ENCODE measurements at regions not wholly inside any gene's neighbourhood (a gene's known extent, or its start where the extent isn't known, plus 50 kb on each side); places are given as distances from the start of the nearest gene placed in this dataset.
"Not testable (repeated sequence)": the region's sequence is repeated elsewhere in the genome, so short reads cannot be mapped to it uniquely, and the experiment has no call there.

DNA sequence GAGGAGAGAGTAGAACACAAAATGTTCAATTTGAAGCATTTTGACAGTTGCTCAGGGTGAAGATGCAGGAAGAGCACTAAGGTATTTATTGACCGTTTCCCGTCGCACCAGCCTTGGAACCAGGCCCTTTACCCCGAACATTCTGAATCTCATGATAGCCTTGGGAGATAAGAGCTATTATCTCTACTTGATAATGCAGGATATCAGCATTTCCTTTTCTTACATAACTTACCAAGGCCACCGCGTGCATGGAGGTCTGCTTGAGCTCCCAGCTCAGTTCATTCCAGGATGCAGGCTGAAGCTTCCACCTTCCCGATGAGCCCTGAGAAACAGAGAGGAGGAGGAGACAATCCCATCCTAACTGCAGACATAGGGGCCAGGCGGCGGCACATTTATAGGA, 324.2 kb upstream of the COBL start:
- DNase-seq = no peak

DNA sequence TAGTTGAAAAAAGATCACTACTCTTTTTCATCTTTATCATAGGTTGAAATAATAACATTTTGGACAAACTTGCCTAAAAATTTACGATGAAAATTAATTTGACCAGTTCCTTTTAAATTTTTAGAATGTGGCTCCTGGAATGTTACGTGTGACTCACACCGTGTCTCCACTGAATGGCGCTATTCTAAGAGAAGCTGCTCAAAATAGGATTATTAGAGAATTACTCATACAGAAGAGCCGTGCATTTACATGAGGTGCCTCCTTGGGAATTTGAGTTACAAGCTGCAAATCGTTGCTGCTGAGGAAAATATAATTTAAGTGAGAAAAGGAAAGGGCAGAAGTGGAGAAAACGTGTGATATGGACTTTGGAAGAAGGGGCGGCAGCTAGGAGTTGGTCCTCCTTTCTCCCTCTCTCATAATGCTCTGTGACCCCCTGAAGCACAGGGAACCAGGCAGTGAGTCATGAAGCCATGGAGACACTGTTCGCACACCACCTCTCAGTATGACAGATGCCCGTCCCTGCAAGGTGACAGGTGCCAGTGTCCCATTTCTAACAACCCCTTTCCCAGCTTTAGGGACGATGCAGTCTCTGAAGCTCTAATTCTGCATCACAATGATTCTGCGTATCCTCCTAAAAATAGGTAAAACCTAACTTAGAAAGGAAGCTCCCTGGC, 323.2 kb upstream of the COBL start:
- DNase-seq = no peak

DNA sequence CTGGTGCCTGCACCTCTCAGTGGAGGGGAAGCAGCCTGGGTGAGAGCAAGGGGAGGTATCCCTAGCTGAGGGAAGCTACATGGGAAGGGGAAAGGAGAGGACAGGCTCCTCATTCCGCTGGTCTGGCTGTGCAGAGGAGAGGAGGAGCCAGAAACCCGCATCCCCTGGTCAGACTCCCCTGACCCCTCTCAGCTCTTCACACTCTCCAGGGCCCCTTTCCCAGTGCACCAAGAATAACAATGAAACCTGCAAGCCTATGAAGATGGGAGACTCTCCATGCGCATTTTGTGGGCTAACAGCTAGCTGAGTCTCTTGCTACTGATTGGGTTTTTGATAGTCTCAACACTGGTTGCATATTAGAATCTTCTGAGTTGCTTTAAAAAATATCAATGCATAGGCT, 319.9 kb upstream of the COBL start:
- DNase-seq = no peak

DNA sequence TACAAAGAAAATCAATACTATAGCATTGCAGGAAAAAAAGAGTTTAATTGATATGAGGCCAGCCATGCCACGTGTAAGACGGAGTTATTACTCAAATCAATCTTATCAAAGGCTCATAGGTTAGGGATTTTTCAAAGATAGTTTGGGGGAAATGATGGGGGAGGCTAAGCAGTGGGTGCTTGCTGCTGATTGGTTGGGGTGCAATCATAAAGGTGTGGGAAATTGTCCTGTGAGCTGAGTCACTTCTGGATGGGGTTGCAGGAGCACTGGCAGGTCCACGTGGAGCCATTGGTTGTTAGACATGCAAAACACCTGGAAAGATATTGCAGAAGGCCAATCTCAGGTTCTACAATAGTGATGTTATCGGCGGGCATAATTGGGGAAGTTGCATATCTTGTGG, 319.2 kb upstream of the COBL start:
- DNase-seq = no peak

DNA sequence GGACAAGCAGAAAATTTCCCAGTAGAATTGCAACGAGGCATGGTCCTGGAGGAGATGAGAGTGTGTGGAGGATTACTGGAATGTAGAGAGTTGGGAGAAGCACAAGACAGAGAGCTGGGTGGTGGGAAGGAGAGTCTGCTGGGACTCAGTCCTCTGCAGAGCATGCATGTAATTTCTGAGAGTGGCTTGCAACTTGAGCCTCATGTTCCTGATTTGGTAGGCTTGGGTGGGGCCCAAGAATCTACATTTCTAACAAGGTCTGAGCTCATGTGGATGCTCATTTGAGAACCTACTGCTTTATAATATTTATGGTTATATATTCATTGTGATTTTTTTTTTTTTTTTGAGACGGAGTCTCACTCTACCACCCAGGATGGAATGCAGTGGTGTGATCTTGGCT, 317.9 kb upstream of the COBL start:
- DNase-seq = no peak

DNA sequence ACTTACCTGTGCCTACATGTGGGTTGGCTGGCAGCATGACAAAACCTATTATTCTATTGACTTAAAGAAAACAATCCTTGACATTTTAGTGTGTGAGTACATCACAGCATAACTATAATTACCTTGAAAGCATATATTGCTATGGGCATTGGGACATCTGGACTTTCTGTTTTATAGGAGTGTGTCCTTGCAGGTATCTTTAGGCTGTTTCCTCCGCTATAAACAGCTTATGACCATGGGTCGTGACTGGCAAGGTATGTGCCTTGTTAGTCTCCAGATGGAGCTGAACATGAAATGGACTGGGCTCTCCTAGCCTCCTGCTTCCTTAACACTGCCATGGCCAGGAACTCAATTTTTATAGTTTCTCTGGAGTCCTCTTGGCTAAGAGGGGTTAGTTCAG, 317.4 kb upstream of the COBL start:
- DNase-seq = no peak

DNA sequence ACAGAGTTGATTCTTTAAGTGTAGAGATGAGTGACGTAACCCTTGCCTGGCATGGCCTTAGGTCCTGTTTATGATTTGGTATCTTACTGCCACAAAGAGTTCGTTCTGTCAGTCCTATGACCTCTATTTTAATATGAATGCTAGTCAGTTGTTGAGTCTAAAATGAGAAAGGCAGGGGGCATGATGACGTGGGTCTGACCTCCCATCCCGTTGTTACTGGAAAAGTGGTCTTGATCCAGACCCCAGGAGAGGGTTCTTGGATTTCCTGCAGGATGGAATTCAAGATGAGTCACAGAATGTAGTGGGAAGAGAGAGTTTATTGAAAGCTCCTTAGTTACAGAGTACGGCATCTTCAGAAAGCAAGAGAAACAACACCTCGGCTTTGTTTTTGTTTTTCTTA, 317.0 kb upstream of the COBL start:
- no peak for DNase-seq

DNA sequence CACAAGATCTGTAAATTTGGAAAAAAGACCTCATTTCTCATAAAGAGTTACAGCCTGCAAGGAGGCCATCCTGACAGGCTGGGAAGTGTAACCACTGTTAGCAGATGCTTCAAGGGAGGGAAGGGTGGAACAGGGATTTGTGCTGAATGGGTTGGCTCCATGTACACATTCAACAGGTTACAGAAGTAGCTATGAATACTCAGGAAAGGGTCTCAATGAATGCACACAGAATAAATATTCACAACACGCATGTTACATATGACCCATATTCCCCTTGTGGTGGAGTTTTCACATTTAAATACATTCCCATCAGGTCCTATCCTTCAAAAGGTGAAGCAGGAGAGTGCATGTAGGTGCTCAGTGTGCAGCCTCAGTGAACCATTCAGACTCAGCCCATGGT, 316.4 kb upstream of the COBL start:
- no peak for DNase-seq

DNA sequence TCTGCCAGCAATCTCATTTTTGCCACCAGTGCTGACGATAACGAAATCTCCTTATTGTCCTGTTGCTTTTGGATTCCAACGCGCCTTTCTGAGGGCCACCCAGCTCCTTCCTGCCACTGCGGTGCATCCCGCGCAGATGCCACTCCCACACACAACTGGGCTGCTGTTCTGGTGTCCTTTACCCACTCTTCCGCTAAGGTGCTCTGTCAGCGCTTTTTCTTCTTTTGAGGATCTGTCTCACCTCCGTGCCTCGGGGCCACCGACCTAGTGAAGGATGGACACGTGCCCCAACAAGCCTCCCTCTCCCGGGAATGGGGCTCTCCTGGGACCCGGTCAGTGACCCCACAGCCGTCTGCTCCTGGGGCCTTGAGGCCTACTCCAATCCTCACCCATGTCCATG, 314.3 kb upstream of the COBL start:
- no peak for DNase-seq

DNA sequence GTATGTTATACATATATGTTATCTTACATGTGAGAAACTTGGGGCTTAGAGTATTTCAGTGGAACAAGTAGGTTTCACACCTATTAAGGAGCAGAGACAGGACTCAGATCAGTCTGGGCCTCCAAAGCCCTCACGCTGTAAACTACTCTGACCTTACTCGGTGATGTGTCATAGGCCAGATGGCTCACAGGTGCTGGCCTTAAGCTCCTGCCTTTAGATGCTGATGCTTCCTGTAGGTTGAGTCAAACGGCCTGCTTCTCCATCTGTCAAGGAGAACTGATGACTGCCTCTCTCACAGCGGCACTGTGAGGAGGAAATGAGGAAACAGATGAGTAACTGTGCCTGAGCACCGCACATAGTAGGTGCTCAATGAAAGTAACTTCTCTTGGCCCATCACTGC, 312.6 kb upstream of the COBL start:
- DNase-seq = no peak

DNA sequence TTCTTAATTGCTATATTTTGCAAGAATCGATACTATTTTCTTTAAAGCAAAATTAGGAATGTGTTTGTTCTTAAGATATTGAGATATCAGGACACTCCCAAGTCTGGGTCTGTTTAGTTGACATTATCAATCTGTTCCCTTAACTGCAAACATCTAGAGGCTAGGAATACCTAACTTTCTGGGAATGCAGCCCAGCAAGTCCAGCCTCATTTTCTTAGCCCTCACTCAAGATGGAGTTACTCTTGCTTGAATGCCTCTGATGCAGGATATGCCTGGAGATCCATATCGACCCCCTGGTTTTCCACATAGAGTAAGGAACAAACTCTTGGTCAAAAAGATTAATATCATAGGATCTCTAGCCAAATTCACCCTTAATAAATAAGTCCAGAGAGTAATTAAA, 305.3 kb upstream of the COBL start:
- no peak for DNase-seq

DNA sequence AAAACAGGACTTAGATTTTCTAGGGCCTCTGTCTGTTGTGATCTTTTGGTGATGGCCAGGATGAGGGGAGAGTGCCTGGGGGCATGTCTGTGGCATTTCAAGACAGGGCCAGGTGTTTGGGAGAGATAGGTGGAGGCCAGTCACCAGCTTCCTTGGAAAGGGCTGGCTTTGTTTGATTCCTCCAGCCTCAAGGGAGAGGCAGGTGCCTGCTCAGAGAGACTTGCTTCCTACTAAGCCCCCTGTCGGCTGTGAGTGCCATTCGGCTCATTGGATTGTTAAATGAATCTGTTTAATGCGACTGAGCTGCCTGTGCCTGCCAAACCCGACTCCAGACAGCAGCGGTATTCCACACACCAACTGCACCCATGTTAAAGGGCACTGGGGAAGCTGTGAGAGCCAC, 304.1 kb upstream of the COBL start:
- DNase-seq = no peak

DNA sequence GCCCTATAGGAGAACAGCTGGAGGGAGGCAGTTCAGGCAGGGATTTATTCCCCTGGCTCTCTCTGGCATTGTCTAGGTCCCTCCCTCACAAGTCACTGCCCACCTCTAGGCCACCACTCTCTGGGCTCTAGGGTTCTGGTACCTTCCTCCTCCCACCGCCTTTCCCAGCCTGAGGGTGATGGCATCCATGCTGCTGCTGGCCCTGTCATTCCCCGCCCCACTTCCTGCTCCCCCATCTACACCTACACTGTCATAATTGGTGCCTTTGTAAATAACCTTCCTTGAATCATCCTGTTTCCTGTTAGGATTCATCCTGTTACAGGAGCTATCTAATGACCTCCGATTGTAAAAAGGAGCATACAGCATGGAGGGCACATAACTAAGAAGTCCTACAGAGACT, 303.3 kb upstream of the COBL start:
- DNase-seq = no peak

DNA sequence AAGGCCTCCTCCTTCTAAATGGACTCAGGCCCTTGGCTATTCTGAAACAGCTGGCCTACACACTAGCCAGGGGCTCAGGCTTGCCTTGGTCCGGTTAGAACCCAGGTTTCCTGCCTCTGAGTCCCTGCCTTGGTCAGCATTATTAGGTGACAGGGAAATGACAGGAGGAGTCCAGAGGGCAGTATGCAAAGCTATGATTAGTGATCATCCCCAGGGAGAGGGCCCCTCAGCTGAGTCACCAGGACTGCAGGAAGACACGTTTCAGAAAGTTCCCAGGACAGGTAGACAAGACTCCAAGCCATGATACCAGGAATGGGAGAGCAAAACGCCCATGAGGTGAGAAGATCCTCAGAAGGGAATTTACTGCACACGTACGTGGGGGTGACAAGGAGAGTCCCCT, 301.1 kb upstream of the COBL start:
- no peak for DNase-seq

DNA sequence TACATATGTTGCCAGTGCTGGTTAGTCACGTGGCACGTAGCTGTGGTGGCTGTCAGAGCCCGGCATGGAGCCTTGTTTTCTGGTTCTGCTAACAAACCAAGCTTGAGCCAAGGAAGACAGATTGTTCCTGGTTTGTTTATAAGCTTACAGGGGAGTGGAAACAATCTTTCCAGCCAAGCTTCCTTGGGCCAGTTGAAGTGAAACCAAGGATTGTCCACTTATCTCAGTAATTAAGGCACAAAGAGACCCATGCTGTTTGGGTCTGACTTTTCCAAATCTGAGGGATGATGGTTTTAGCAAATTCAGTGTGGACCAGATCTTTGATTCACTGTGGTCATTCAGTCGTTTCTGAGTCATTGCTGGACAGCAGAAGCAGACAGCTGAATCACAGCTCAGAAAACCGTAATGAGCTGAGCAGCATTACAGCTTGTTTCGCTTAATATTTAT, 297.3 kb upstream of the COBL start:
- no peak for DNase-seq

DNA sequence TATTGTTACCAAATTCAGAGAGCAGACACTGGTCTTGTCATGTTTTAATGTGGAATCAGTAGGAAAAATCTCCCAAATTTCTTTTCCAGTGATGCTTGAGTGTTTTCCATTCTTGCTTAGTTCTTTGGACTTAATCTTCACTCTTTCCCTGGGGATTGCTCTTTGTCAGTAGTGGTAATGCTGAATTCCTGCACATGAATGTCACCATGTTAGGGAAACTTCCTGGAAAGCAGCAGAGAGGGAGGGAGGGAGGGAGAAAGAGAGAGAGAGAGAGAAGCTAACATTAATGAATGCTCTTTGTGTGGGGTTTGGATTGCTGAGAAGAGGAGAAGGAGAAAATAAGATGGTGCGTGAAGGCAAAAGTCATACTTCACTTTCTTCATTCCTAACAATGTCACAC, 295.3 kb upstream of the COBL start:
- DNase-seq = no peak

DNA sequence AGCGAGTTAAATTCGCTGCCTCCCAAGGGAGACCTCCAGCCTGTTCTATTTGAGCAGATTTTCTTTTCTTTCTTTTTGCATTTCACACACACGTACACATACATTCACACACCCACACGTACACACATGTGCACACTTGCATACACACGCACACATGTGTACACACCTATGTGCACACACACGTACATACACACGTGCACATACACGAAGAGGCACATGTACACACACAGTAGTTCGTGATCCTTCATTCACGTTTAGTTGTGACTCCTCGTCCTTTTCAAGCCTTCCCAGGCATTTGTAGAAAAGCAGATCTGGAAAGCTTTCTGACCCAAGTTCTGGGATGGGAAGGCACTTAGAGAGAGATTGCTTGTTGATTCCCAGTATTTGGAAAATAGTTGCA, 290.8 kb upstream of the COBL start:
- DNase-seq = no peak

DNA sequence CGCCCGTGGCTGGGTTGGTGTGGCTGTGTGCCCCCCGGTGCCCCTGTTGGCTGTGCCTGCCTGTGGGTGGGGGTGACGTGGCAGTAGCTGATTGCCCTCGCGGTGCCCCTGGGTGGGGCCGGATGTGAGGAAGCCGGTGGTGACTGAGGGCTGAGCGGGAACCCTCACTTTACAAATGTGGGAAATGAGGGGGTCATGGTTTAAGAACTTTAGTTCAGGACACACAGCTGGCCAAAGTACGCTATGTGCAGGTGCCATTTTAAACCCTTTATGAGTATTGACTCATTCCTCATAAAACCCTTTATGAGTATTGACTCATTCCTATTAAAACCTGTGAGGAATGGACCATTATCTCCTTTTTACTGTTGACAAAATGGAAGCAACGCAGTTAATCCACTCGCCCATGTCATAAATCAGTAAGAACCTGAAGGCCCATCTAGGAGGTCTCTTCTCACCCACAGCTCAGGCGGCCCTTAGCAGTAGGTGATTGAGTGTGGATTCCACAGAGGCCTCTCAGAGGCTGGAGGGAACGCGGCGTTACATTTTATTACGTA, 290.1 kb upstream of the COBL start:
- DNase-seq = no peak

DNA sequence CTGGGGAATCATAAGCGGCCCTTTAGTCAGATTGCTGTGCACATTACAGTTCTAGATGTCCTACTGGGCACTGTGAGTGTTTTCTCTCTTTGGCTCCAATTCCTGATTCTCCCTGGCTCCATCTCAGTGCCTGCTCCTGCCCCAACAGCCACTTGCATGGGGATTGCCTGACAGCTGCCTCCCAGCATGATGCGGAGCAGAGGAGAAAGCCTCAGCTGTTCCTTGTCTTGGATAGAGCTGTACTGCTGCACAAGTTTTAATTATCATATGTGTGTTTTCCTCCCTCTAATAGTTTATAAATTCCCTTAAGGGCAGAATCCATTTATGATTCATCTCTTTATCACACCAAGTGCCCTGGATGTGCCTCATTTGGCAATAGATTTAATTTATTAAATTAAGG, 285.8 kb upstream of the COBL start:
- DNase-seq = no peak

DNA sequence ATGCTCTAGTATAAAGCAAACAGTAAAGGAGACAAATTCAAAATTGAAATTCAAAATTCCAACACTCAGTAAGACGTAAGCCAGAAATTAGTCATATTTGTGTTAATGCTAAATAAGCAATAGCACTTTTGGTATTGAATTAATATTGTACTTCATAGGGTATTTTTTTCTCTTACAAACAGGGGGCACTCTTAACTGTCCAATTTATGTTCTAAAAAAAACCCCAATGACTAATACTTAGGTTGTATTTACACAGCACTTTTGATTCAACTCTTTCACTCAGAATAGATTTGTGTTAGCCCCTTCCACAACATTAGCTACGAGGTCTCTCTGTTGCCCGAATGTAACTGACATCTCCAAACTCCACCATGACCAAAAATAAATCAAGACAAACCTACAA, 284.9 kb upstream of the COBL start:
- DNase-seq = no peak

DNA sequence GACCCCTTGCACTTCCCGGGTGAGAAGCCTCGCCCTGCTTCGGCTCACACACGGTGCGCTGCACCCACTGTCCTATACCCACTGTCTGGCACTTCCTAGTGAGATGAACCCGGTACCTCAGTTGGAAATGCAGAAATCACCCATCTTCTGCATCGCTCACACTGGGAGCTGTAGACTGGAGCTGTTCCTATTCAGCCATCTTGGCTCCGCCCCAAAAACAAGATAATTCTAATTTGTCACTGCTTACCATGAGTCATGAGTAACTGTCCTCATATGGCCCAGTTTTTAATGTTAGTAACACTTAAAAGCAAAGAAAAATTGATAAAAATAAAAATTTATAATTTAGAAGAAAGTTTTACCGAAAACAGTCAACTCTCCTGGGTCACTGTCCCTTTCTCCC, 283.3 kb upstream of the COBL start:
- not testable (repeated sequence) for DNase-seq

DNA sequence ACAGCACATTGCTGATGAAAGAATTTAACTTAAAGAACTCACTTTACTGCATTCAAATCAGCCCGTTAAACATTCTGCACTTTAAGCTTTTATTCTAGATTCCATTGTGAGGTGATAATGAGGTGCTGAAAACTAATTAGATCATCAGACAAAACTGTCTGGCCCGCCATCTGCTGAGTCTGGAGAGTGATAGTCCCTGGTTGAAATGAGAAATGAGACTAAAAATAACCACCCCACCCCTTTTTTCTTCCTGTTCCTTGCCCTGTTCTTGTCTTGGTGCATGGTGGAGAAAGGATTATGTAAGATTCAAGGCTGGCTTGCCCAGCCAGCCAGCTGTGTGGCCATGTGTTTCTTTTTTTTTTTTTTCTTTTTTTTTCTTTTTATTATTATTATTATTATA, 277.0 kb upstream of the COBL start:
- DNase-seq = no peak

DNA sequence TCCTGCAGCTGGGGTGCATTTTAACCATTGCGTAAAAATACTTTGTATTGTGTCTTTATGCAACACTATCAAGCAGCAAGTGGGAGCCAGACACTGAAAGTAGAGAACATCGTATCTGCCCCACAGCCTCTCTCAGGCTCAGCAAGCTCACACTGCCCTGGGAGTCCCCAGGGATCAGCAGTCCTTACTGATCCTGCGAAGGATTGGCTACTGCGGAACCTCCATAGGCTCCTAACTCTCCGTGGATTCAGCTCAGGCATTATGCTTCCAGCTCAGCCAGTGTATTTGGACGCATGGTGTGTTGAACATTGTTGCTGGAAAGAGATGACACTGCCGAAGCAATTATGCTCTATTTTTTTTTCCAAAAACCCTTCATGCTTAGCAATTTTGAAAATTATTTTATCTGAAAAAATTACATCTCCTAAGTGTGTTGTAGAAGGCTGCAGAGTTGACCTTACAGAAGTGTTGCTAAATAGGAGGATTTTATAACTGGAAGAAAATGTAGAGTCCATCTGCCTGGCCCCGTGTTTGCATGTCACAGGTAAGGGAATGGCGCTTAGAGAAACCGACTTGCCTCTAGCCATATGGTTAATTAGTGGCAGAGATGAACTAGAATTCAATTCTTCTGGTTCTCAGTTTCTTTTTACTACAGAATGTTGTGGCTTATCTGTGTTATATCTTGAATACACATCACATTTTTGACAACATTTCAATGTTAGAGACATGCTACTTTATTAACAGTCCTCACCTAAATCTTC, 276.4 kb upstream of the COBL start:
- no peak for DNase-seq

DNA sequence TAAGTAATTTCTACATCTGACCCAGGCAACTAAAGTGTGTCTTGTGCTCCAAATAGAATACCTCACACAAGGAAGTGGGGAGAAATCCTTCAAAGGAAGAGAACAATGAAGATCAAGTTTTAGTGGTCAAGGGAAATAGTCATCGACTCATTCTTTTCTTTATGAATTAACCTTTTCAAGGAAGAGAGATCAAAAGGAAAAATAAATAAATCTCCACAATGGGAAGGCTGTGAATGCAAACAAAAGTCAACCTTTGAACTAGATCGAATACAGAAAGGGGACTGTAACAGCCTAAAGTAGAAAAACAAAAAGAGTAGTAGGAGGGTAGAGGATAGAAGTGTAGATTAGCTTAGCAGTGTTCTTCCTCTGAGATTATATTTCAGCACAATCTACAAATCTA, 274.6 kb upstream of the COBL start:
- DNase-seq = no peak

DNA sequence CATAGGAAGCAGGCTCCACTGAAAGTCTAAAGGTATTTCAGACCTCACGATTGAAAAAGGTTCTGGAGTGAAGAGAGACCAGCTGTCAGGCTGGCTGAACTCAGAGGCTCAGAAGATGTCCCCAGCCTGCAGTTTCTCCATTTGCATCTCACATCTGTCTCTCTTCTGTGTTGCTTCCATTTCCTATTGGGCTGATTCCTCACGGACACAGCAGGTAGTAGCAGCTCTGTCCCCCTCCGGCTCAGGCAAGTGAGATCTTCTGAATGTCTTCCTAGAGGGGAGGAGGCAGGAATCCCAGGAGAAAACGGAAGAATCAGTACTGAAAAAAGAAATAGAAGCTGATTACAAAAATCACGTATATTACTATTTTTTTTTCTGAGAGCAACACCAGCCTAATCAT, 274.1 kb upstream of the COBL start:
- DNase-seq = no peak

Measured in activated CD4-positive, alpha-beta T cell treated with anti-CD3 and anti-CD28 coated beads, Interleukin-2, amount 50 U/mL, for 1 hour (primary cell).